Inflammatory macrophage treated with lipopolysaccharide for 4 hours (primary cell): ENCODE measurements at regions not wholly inside any gene's neighbourhood (a gene's known extent, or its start where the extent isn't known, plus 50 kb on each side); places are given as distances from the start of the nearest gene placed in this dataset.

Source experiments
- DNase-seq: peaks from one replicate; pipeline ENCODE4 v3.0.0-alpha.2; 2020

DNA sequence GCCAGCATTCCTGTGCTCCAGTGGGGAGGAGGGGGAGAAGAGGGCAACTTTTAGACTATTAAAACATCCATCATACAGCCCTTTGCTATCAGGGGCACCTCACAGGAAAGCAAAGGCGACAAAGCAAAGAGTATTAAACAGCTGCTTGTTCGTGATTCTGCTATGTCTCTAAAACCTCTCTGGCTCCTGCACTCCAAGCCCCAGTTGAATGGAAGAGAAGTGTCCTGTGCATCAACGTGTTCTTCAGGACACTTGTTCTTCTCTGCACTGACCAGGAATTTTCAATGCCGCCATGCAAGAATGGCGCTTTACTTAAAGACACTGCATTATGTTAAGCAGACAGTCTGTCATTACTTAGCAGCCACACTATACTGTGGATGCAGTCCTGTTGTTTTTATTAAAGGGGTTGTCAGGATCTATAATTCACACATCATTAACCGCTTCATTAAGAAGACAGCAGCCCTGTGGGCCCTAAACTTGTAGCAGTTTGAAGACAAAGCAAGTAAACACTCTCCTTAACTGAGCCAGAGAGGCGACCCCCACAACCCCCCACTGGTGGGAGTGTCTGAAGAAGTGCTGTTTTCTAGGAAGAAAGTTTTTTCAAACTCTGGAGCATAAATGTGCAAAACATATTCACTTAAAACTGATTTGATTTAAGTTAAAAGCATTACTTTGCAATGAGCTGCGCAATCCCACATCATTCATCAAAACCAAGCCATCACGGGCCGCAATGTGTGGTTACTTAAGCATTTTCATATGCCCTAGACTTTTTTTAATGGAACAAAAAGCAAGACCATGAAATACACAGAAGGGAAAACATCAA is 164.5 kb downstream of the ZNF608 start:
- no peak for DNase-seq

DNA sequence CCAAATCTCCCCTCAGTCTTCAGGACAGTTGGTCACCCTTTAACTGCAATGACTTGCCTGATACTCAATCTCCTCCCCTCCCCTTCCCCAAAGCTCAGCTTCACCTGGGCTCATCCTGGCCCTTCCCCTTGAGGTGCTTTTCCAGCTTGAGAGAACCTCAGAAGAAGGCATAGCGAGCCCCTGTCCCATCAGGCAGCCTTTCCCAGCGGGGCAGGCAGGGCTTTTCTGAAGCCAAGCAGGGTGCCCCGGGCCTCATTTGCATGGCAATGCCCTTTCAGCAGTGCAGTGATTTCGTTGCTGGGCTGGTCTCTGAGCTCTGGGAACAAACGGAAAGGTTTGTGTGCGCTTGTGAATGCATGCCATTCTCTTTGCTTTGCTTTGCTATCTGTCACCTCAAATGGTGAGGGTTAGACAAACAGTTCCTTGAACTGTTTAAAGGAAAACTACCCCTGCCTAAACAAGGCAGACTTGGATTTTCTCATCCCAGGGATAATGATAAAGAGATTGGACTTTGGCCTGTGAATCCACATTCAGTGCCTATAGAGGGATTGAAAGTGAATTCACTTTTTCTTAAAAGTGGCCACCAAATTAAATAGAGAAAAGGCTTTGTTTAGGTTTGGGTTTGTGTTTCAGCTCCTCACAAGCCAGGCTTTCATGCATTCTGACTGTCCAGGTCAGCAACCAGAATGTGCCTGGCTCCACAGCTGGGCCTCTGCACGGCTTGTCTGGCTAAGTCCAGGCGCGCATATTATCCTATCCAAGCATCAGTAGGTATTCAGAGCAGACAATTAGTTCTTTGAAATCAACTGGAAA is 165.3 kb downstream of the ZNF608 start:
- DNase-seq = no peak

DNA sequence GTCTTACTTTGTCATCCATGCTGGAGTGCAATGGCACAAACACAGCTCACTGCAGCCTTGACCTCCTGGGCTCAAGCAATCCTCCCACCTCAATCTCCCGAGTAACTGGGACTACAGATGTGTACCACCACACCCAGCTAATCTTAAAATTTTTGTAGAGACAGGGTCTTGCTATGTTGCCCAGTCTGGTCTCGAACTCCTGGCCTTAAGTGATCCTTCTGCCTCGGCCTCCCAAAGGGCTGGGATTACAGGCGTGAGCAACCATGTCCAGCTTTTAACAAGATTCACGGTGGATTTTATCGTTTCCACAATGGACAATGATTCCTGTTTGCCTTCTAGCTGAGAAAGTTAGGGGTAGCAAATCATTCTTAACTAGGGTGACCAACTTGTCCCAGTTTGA is 165.9 kb downstream of the ZNF608 start:
- DNase-seq = no peak

DNA sequence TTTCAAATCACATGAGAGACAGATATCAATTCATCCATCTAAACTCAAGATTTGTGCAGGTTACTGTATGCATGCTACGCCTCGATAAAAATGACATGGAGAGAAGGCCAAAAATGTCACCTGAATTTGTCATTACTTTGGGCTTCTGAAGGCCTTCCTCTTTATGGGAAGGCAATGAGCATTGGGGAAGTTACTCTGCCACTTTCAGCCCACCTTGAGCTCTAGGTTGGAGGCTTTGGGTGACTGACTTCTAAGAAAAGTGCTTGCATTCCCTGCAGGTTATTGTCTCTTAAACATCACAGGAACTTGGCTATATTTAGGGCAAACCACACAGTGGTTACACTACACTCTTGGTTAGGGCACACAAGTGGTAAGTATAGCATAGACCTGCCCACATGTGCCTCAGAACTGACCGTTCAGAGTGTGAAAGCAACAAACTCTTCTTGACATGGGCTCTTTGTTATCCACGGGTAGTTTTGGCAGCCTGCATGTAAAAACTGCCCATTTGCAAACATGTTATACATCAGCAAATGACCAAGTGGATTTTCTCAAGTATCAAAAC is 169.5 kb downstream of the ZNF608 start:
- no peak for DNase-seq

DNA sequence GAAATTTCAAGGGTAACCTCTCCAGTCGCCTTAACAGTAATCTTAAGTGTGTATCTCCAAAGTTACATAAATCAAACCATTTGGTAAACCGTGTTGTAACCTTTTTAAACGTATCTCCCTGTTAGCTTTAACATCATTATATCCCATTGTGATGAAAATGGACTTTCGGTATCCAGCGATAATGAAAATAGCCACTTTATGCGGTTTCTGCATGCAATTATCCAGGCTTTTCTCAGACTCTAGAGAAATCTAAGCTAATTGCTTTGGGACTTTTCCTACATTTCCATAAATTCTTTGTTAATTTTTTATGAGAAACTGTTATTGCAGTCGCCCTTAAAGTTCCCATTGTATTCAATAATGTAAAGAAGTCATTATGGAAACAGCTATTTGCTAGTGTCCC is 170.7 kb downstream of the ZNF608 start:
- no peak for DNase-seq

DNA sequence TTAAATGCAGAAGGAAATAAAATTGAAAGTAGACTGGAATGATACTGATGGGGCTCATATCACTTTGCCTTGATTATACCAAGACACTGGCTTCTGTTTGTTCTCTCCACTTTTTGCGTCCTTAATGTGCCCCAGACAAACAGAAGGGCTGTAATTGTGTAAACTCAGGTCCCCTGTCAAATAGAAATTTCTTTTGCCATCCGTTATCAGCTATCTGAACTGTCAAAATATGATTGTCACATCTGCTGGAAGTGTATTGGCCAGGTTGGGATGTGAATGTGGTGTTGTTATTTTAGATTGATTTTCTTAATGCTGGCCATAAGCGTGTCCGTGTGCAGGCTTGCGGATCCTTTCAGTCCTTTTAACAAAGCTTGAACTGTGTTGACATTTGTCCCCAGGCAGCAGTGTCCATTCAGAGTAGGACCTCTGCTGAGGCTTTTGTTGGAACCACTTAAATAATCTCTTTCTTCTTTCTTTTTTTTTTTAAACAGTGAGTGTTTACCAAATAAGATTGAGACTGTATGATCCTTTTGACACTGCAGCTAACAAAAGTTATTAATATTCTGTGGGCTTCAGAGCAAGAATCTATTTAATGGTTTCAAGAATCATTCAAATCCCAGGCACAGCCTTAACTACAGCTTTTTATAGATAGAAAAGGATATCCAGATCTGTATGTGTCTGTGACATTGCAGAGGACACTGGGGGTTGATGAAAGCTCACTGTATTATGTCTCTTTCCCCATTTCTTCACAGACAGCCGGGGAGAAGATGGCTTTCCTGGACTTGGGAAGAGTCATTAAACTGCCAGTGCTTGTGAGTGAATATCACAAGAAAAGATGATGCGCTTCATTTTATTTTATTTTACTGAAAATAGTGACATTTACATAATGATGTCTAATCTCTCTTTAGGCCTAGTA is 171.7 kb downstream of the ZNF608 start:
- no peak for DNase-seq

DNA sequence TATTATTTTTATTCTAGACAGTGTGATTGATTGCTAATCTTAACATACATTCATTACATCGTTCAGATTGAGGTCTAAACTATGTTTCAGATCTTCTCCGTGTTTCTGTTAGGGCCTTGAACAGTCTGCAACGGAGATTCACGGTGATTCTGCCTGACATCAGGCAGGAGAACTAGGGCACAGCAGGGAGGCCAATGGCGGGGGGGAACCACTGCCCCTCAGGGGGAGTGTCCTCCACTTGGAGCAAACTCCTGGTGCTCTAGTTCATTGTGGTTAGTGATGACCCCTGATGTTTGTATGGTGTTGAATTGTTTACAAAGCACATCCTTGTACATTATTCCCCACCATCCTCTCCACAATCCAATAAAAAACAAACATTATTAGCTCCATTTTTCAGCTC is 173.5 kb downstream of the ZNF608 start:
- DNase-seq = no peak

DNA sequence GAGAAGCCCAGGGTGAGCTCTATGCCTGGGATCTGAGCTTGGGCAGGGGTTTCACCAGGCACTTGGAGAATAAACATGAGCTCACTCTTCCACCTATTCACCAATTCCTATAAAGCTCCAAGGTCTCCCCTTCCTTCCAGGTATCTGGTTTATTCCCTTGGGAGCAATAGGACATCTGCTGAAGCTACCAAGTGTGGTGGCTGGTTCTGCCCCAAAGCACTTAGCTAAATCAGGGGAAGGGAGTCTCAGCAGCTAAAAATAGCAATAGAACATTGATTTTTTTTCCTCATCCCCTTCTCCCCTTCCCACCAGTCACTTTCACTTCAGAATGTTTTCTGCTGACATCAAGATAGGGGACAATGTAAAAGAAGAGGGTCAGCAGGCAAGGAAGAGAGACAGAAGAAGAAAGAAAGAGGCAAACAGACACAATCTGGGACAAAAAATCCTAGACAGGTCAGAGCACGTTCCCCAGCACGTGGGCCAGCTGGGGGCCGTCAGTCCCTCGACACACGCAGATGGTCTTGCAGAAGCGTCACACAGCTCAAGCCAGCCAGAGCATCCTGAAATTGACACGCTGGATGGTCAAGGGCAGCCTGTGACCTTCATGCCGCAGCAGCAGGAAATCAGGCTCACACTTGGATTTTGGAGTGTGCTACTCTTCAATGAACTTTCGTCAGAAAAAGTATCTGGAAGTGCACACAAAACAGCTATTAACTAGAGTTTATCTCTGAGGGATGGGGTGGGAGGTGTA is 176.0 kb downstream of the ZNF608 start:
- DNase-seq = no peak

DNA sequence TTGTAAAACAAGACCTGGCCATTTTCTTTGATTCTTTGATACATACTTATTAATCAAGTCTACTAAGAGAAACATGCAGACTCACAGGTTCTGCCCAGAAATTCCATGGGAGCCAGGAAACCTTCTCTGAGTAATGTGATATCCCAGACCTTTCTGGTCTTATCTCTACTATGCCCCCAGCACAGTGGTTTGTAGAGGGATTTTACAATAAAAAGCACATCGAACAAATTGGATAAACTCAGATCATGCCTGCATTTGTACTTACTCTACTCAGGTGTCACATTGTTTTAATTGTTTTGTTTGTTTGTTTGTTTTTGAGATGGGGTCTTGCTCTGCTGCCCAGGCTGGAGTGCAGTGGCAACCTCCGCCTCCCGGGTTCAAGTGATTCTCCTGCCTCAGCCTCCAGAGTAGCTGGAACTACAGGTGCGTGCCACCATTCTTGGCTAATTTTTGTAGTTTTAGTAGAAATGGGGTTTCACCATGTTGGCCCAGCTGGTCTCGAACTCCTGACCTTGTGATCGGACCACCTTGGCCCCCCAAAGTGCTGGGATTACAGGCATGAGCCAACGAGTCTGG is 179.5 kb downstream of the ZNF608 start:
- no peak for DNase-seq

DNA sequence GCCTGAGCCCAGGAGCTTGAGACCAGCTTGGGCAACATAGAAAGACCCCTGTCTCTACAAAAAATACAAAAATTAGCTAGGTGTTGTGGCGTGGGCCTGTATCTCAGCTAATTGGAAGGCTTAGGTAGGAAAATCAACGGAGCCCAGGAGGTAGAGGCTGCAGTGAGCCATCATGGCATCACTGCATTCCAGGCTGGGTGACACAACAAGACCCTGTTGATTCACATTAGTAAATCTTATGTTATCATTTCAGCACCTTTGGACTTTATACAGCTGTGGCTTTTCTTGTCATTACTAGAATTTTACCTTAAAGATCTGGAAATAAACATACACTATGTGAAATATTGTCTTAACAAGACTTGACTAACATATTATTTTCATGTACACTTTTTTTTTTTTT is 185.0 kb downstream of the ZNF608 start:
- DNase-seq = no peak

DNA sequence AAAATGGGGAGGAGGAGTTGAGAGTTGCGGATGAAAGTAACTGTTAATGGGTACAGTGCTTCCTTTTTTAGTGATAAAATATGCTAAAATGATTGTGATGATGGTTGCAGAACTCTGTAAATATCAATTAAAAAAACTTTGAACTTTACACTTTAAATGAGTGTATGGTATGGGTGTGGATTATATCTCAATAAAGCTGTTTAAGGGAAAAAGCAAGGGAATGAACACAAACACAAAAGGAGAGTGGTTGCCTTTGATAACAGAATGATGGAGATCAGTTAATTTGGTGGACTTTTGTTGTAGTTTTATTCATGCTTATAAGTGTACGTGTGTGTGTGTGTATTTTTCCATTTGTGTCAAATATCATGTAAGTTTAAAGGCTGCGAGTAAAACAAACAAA is 186.1 kb downstream of the ZNF608 start:
- no peak for DNase-seq

DNA sequence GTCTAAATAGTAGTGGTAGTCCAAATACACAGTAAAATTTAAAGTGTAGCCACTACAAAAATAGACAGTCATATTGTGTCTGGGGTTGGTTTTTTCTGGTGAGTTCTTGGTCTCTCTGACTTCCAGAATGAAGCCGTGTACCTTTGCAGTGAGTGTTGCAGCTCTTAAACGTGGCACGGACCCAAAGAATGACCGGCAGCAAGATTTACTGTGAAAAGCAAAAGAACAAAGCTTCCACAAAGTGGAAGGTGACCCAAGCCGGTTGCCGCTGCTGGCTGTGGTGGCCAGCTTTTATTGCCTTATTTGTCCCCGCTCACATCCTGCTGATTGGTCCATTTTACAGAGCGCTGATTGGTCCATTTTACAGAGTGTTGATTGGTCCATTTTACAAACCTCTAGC is 188.7 kb downstream of the ZNF608 start:
- no peak for DNase-seq

DNA sequence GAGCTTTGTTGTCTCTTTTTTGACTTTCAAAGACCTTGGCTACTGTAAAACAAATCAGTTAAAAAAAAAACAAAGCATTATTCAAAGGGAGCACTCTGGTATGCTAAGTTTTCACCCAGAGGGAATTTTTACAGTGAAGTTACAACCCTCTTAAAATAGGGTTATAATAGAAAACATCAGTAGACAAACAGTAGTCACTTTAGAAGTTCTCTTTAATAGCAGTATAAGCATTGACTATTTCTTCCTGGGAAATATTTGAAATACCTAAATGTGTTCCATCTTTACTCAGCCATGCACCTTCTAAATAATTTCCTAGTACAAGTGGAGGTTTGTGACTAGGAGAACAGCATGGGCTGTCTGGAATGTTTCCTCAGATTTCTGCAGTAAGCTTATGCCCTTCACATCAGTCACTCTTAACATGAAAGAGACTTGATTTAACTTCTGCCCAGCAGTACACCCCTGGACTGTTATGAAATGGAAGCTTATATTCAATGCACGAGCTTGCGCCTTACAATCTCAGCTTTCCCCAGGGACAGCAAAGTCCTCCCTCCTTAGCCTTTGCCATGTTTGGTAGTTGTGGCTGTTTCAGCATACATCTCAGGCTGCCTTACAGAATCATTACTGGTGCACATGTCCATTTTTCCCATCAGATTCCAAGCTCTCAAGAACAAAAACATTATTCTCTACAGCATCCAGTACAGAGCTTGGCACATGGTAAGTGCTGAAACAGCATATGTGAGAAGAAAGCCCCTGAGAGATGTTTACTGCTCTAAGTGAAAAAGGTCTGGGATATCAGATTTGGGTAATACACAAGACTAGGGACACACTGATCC is 191.5 kb downstream of the ZNF608 start:
- DNase-seq = no peak

DNA sequence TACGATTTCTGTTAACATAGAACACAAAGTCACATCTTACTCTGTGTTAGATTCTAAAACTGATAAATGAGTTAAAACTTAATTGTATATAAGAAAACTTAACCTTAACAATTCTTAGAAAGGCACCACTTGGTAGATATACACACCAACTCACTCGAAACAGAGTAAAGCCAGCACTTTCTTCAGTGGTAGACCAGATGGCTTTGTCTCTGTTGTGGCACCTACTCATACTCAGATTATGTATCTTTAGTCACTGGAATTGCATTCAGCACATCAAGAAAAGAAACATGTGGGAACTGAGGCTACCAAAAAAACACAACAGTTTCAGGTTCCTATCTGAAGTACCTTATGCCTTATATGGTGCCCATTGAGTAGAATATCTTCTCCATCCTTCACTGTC is 192.5 kb downstream of the ZNF608 start:
- DNase-seq = no peak

DNA sequence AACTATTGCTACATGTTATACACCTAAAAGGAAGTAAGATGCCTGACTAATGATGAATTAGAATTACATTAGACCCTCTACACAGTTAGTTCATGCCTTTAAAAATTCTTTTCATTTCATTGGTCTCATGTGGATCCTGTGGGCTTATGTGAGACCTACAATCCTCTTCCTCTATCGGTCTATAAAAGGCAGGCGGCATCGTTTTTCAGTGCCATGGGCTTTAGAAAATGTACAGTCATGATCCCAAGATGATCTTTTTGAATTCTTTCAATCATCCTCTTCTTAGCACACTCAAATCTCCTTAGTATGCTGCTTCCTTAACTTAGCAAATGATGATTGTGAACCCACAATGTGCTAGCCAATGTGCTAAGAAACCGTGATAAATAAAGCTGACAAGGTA is 193.9 kb downstream of the ZNF608 start:
- no peak for DNase-seq

DNA sequence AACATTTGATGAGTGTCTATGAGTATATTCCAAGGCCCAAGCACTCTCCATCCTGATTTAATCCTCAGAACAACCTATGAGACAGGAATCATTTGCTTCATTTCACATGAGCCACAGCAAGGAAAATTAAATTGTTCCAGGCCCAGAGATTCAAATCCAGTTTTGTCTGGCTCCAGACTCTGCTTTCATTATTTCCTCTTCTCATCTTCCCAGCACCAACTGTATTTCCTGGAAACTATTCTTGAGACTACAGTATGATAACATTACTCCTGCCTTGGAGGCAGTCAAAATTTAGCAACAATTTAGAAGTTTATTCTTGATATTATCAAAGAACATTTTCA is 194.5 kb downstream of the ZNF608 start:
- DNase-seq = no peak

DNA sequence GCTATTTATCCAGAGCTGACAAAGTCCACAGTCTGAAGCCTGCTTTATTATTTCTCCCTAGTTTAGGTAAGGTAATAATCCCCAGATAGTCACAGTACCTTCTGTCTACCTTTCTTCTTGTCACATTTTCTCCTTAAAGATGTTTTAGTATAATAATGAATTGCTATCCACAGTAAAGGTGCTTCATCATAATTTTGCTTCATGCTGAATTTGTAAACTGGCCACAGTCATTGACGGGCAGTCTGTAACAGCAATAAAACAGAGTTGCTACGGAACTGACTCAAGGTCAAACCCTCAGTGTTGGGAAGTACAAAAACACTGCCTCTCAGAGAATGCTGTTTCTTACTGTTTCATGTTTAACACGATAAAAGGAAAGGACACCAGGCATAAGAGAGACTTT is 195.7 kb downstream of the ZNF608 start:
- DNase-seq = no peak

DNA sequence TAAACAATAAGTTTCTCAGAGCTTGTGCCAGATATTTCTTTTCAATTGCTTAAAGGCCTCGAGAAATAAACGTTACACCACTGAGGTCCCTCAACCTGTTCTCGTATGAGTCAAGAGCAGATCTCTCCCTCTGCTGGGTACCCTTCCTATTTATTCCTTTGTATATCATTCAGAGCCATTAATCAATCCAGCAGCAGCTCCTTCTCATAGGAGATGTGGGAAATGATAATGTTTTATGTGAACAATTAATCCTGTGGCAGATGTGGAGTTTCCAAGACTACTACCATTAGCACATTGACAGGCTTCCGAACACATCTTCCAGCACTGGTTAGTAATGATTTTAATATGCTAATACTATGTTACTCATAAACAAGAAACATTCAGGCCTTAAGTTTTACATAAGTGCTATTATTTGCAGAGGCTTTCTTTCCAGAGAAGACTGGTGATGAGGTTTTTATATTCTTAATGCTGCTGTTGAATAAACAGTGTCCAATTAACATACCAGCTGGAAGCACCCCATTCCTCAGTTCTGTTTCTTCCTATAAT is 196.5 kb downstream of the ZNF608 start:
- no peak for DNase-seq

DNA sequence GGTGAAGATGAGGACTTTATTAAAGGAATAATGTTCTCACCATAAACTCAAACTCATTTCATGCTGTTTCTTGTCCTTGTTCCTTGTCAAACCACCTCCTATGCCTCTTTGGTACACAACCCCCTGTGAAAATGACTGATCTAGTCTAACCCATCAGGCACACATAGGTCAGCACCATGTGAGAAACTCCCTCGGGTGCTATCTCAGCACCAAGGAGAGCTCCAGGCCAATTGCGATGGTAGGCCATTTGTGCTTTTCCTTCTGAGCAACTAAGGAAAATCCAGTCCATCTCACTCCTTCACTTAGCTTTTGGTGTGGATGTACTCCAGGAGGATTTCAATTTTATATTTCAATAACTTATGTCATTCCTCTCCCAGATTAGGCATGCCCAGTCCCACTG is 199.8 kb downstream of the ZNF608 start:
- no peak for DNase-seq

DNA sequence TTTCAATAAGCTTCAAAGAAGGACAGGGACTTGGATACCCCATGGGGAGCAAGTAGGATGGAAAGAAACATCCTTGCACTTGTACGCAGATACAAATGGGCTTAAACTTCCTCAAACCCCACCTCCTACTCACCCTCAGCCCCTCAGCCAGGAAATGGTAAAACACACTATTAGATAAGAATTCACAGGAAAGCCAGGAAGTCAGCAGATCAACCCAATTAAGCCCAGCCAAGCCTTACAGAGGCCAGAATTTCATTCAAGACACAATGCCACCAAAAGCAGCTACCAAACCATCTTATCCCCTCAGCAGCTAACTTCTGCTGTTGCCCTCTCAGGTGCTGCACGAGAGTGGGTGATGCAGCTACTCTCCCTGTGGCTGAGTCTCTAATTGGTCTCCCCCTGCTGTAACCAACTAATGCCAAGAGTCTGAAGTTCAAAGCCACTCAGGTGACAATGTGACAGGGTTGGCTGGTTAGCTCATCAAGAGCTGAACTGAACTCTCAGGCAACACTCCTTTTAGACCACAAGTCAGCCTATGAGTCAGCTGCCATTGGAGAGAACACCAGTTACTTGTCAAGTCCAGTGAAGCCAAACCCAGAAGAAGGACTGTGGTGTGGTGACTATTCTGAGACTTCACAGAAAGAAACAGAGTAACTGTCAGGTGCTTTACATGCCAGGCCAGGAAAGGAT is 201.9 kb downstream of the ZNF608 start:
- DNase-seq = no peak
